ENCODE measurements at regions not wholly inside any gene's neighbourhood (a gene's known extent, or its start where the extent isn't known, plus 50 kb on each side); places are given as distances from the start of the nearest gene placed in this dataset.
"Not testable (repeated sequence)": the region's sequence is repeated elsewhere in the genome, so short reads cannot be mapped to it uniquely, and the experiment has no call there.

- DNase-seq = no peak
Measured at GRCh38 chr3:25952133-25952532, 162.2 kb downstream of the OXSM start.

GRCh38 chr3:25957026-25957425 is 167.1 kb downstream of the OXSM start:
- DNase-seq = peak; percentile 54

- DNase-seq = no peak
Measured at GRCh38 chr3:25960776-25961175, 170.9 kb downstream of the OXSM start.

- no peak for DNase-seq
Measured at GRCh38 chr3:25962255-25962654, 172.4 kb downstream of the OXSM start.

GRCh38 chr3:25964141-25964540 is 174.3 kb downstream of the OXSM start:
- DNase-seq = no peak

- no peak for DNase-seq
Measured at GRCh38 chr3:25967385-25967784, 177.5 kb downstream of the OXSM start.

- DNase-seq = no peak
Measured at GRCh38 chr3:25971736-25972135, 181.8 kb downstream of the OXSM start.

- DNase-seq = no peak
Measured at GRCh38 chr3:25973122-25973521, 183.2 kb downstream of the OXSM start.

GRCh38 chr3:25982756-25983155 is 192.9 kb downstream of the OXSM start:
- no peak for DNase-seq

- DNase-seq = no peak
Measured at GRCh38 chr3:25985621-25986020, 195.7 kb downstream of the OXSM start.

- DNase-seq = no peak
Measured at GRCh38 chr3:25992606-25993005, 202.7 kb downstream of the OXSM start.

- DNase-seq = no peak
Measured at GRCh38 chr3:26004172-26004571, 214.3 kb downstream of the OXSM start.

- DNase-seq = no peak
Measured at GRCh38 chr3:26011276-26011675, 221.4 kb downstream of the OXSM start.

GRCh38 chr3:26012241-26012745 is 222.4 kb downstream of the OXSM start:
- DNase-seq = no peak

- no peak for DNase-seq
Measured at GRCh38 chr3:26015752-26016151, 225.9 kb downstream of the OXSM start.

GRCh38 chr3:26018889-26019288 is 229.0 kb downstream of the OXSM start:
- peak; percentile 2 for DNase-seq

GRCh38 chr3:26024206-26024605 is 234.3 kb downstream of the OXSM start:
- DNase-seq = not testable (repeated sequence)

- DNase-seq = no peak
Measured at GRCh38 chr3:26029321-26029720, 239.4 kb downstream of the OXSM start.

GRCh38 chr3:26042126-26042525 is 252.2 kb downstream of the OXSM start:
- DNase-seq = not testable (repeated sequence)

GRCh38 chr3:26049951-26050350 is 260.1 kb downstream of the OXSM start:
- no peak for DNase-seq

- no peak for DNase-seq
Measured at GRCh38 chr3:26050776-26051175, 260.9 kb downstream of the OXSM start.

GRCh38 chr3:26058901-26059321 is 269.0 kb downstream of the OXSM start:
- DNase-seq = peak; percentile 86

- no peak for DNase-seq
Measured at GRCh38 chr3:26061947-26062346, 272.1 kb downstream of the OXSM start.

- no peak for DNase-seq
Measured at GRCh38 chr3:26064297-26064696, 274.4 kb downstream of the OXSM start.

GRCh38 chr3:26068890-26069289 is 279.0 kb downstream of the OXSM start:
- DNase-seq = no peak

Data from skin of body (tissue), 1 donor.